Neural progenitor cell (in vitro differentiated cells): ENCODE measurements at regions not wholly inside any gene's neighbourhood (a gene's known extent, or its start where the extent isn't known, plus 50 kb on each side); places are given as distances from the start of the nearest gene placed in this dataset.

Source experiments
- DNase-seq: peaks from one replicate; pipeline ENCODE4 v3.0.0-alpha.2; 2016; ENCODE audit warnings: low spot score
- H2AFZ ChIP-seq: fragments of 200-600 bp; sonication (generic); replicated peaks from 2 replicates; pipeline ENCODE4 v1.6.1; 2016; ENCODE audit warnings: antibody characterized with exemption
- H3F3A ChIP-seq: fragments of 200-600 bp; sonication (generic); 2 replicates; pipeline ENCODE4 v1.6.1; 2016; ENCODE audit warnings: antibody characterized with exemption, low read depth
- H3K27ac ChIP-seq: fragments of 200-600 bp; sonication (generic); 2 replicates; pipeline ENCODE4 v1.5.1; 2016; ENCODE audit warnings: mild to moderate bottlenecking
- H3K27me3 ChIP-seq: fragments of 200-600 bp; sonication (generic); 2 replicates; pipeline ENCODE4 v1.6.1; 2016; ENCODE audit warnings: mild to moderate bottlenecking, moderate library complexity
- H3K36me3 ChIP-seq: fragments of 200-600 bp; sonication (generic); 2 replicates; pipeline ENCODE4 v1.5.1; 2016
- H3K4me1 ChIP-seq: fragments of 200-600 bp; sonication (generic); 2 replicates; pipeline ENCODE4 v1.6.1; 2016; ENCODE audit warnings: mixed run types
- H3K4me2 ChIP-seq: fragments of 200-600 bp; sonication (generic); 2 replicates; pipeline ENCODE4 v1.6.1; 2016
- H3K4me3 ChIP-seq: fragments of 200-600 bp; sonication (generic); 2 replicates; pipeline ENCODE4 v1.5.1; 2016
- H3K79me2 ChIP-seq: fragments of 200-600 bp; sonication (generic); 2 replicates; pipeline ENCODE4 v1.6.1; 2016; ENCODE audit warnings: low read depth
- H3K9ac ChIP-seq: fragments of 200-600 bp; sonication (generic); 2 replicates; pipeline ENCODE4 v1.6.1; 2016
- H3K9me3 ChIP-seq: fragments of 200-600 bp; sonication (generic); 2 replicates; pipeline ENCODE4 v1.5.1; 2016; ENCODE audit warnings: low read depth
- H4K20me1 ChIP-seq: fragments of 200-600 bp; sonication (generic); 2 replicates; pipeline ENCODE4 v1.6.1; 2016; ENCODE audit warnings: low read depth
- H3K27ac Mint-ChIP-seq: 3 replicates; pipeline ENCODE4 v1.8.0; 2021; ENCODE audit warnings: mixed read lengths
- H3K27me3 Mint-ChIP-seq: 2 replicates; pipeline ENCODE4 v1.8.0; 2022; ENCODE audit warnings: low read depth, mild to moderate bottlenecking, inconsistent platforms, moderate library complexity, mixed read lengths; ENCODE audit not compliant: insufficient read depth
- H3K36me3 Mint-ChIP-seq: 3 replicates; pipeline ENCODE4 v1.8.0; 2021; ENCODE audit warnings: mixed read lengths
- H3K4me1 Mint-ChIP-seq: 3 replicates; pipeline ENCODE4 v1.8.0; 2021; ENCODE audit warnings: mixed read lengths
- H3K4me3 Mint-ChIP-seq: 3 replicates; pipeline ENCODE4 v1.8.0; 2021; ENCODE audit warnings: mild to moderate bottlenecking, moderate library complexity, mixed read lengths
- H3K9me3 Mint-ChIP-seq: 3 replicates; pipeline ENCODE4 v1.8.0; 2020; ENCODE audit warnings: mixed read lengths
- CTCF ChIP-seq: fragments of 200-600 bp; sonication (generic); IDR thresholded peaks from 2 replicates; pipeline ENCODE4 v1.5.1; 2017; ENCODE audit warnings: antibody characterized with exemption, mild to moderate bottlenecking
- EZH2 ChIP-seq: fragments of 200-600 bp; sonication (generic); IDR thresholded peaks from 2 replicates; pipeline ENCODE4 v1.6.1; 2017; ENCODE audit warnings: antibody characterized with exemption, mild to moderate bottlenecking, moderate library complexity
- EZH2phosphoT487 ChIP-seq: fragments of 200-600 bp; sonication (generic); IDR thresholded peaks from 2 replicates; pipeline ENCODE4 v1.6.1; 2017; ENCODE audit warnings: antibody characterized with exemption

GRCh38 chr3:24591661-24592555 is 97.3 kb upstream of the THRB start:
- H3K4me3 ChIP-seq, result no peak overlapping the region
- no peaks in the 10 kb centered on the region for H3K36me3 Mint-ChIP-seq
- H3K36me3 ChIP-seq, result no peaks in the 10 kb centered on the region
- no peak overlapping the region for H2AFZ ChIP-seq
- no peak overlapping the region for H3K4me3 Mint-ChIP-seq
- no peaks in the 10 kb centered on the region for H3K27me3 ChIP-seq
- H3F3A ChIP-seq, result no peaks in the 10 kb centered on the region
- H3K4me1 Mint-ChIP-seq, result peaks cover 8% of the 10 kb centered on the region
- H3K27ac ChIP-seq, result no peak overlapping the region
- no peaks in the 10 kb centered on the region for H3K9me3 Mint-ChIP-seq
- no peak overlapping the region for H3K4me2 ChIP-seq
- H3K4me1 ChIP-seq, result no peaks in the 10 kb centered on the region
- H3K27ac Mint-ChIP-seq, result no peak overlapping the region
- H3K27me3 Mint-ChIP-seq, result peaks cover 2% of the 10 kb centered on the region
- no peak for TF ChIP-seq CTCF
- TF ChIP-seq EZH2, result no peak
- no peak for TF ChIP-seq EZH2phosphoT487
- no peaks in the 10 kb centered on the region for H3K9me3 ChIP-seq
- DNase-seq, result no peak
- no peaks in the 10 kb centered on the region for H3K79me2 ChIP-seq
- H3K9ac ChIP-seq, result no peak overlapping the region
- H4K20me1 ChIP-seq, result no peaks in the 10 kb centered on the region

GRCh38 chr3:24594161-24594560 is 99.5 kb upstream of the THRB start:
- Histone ChIP-seq H3K4me2 (no peak overlapping the region), H3K27ac (no peak overlapping the region), H3K9me3 (no peaks in the 10 kb centered on the region), H3K27me3 (no peaks in the 10 kb centered on the region), H4K20me1 (no peaks in the 10 kb centered on the region), H2AFZ (no peak overlapping the region), H3K9ac (no peak overlapping the region), H3K4me3 (no peak overlapping the region), H3K36me3 (no peaks in the 10 kb centered on the region), H3F3A (no peaks in the 10 kb centered on the region), H3K4me1 (no peaks in the 10 kb centered on the region), H3K79me2 (no peaks in the 10 kb centered on the region)
- TF ChIP-seq CTCF (no peak), EZH2phosphoT487 (no peak), EZH2 (no peak)
- Mint-ChIP-seq H3K4me3 (no peak overlapping the region), H3K27ac (no peak overlapping the region), H3K9me3 (no peaks in the 10 kb centered on the region), H3K27me3 (peaks cover 2% of the 10 kb centered on the region), H3K36me3 (no peaks in the 10 kb centered on the region), H3K4me1 (peaks cover 4% of the 10 kb centered on the region)
- DNase-seq, result no peak

GRCh38 chr3:24595796-24596195 is 101.1 kb upstream of the THRB start:
- Histone ChIP-seq H3K27me3 (no peaks in the 10 kb centered on the region), H3K9me3 (no peaks in the 10 kb centered on the region), H3K4me2 (no peak overlapping the region), H3K9ac (no peak overlapping the region), H3K27ac (no peak overlapping the region), H3K36me3 (no peaks in the 10 kb centered on the region), H3K4me1 (no peaks in the 10 kb centered on the region), H2AFZ (no peak overlapping the region), H3F3A (no peaks in the 10 kb centered on the region), H3K4me3 (no peak overlapping the region), H3K79me2 (no peaks in the 10 kb centered on the region), H4K20me1 (no peaks in the 10 kb centered on the region)
- Mint-ChIP-seq H3K4me1 (peaks cover 4% of the 10 kb centered on the region), H3K4me3 (no peak overlapping the region), H3K9me3 (no peaks in the 10 kb centered on the region), H3K36me3 (no peaks in the 10 kb centered on the region), H3K27me3 (peaks cover 2% of the 10 kb centered on the region), H3K27ac (no peak overlapping the region)
- TF ChIP-seq EZH2phosphoT487, result no peak
- no peak for TF ChIP-seq CTCF
- TF ChIP-seq EZH2, result no peak
- no peak for DNase-seq
